ENCODE measurements at regions not wholly inside any gene's neighbourhood (a gene's known extent, or its start where the extent isn't known, plus 50 kb on each side); places are given as distances from the start of the nearest gene placed in this dataset.

DNA sequence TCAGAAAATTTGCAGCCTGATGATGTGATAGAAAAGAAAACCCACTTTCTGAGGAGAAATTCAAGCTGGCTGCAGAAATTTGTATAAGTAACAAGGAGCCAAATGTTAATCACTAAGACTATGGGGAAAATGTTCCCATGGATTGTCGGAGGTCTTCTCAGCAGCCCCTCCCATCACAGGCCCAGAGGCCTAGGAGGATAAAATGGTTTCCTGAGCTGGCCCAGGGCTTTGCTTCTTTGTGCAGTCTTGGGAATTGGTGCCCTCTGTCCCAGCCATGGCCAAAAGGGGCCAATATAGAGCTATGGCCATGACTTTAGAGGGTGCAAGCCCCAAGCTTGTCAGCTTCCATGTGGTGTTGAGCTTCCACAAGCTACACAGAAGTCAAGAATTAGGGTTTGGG lies 335.9 kb downstream of the ATP23 start:
- no CpG with 5 or more reads among the region's 1 CpG for WGBS (ENCODE audit: insufficient coverage)
- H3K27ac ChIP-seq (ENCODE audit: low read depth in 1 of 2, low read length in 2 of 2): no peak overlapping the region
- no peak overlapping the region for H3K4me2 ChIP-seq (replicated peaks; ENCODE audit: extremely low read depth, low read length, poor library complexity, severe bottlenecking)
- Mint-ChIP-seq H3K27me3 (ENCODE audit: low read depth in 3 of 3) (peaks cover 0 to 2% (median 0%) of the 10 kb centered on the region in 3 donors), H3K4me3 (no peak overlapping the region), H3K4me1 (no peaks in the 10 kb centered on the region), H3K27ac (no peak overlapping the region), H3K36me3 (no peaks in the 10 kb centered on the region), H3K9me3 (peaks cover 8 to 23% (median 13%) of the 10 kb centered on the region in 7 donors)
- H4K20me1 ChIP-seq (ENCODE audit: insufficient read depth, low read length): no peaks in the 10 kb centered on the region
- DNase-seq: no peak
- H3K36me3 ChIP-seq (replicated peaks in 1 of 2; ENCODE audit: control insufficient read depth in 1 of 2, insufficient read depth in 2 of 2, low read length in 2 of 2): no peaks in the 10 kb centered on the region
- H2AFZ ChIP-seq (ENCODE audit: insufficient read depth, low read depth, low read length, poor library complexity, severe bottlenecking): no peak overlapping the region
- H3K79me2 ChIP-seq (ENCODE audit: insufficient read depth, low read length): no peaks in the 10 kb centered on the region
- H3K9ac ChIP-seq (ENCODE audit: insufficient read depth, low read length, poor library complexity, severe bottlenecking): no peak overlapping the region
- peaks cover 12 to 18% of the 10 kb centered on the region in 2 donors for H3K9me3 ChIP-seq (replicated peaks in 1 of 2; ENCODE audit: control insufficient read depth in 1 of 2, insufficient read depth in 1 of 2, low read length in 2 of 2)
- no peaks in the 10 kb centered on the region for H3K4me1 ChIP-seq (ENCODE audit: control insufficient read depth in 1 of 2, insufficient read depth in 2 of 2, low read length in 2 of 2)
- no peaks in the 10 kb centered on the region for H3K27me3 ChIP-seq (ENCODE audit: control insufficient read depth in 2 of 2, insufficient read depth in 2 of 2, low read length in 2 of 2)
- TF ChIP-seq CTCF (IDR thresholded peaks at IDR 0.05): no peak
- H3K4me3 ChIP-seq (replicated peaks in 1 of 3; ENCODE audit: low read depth in 2 of 3, low read length in 3 of 3): no peak overlapping the region
- intact Hi-C loops (cut with micrococcal nuclease): no loop called here

DNA sequence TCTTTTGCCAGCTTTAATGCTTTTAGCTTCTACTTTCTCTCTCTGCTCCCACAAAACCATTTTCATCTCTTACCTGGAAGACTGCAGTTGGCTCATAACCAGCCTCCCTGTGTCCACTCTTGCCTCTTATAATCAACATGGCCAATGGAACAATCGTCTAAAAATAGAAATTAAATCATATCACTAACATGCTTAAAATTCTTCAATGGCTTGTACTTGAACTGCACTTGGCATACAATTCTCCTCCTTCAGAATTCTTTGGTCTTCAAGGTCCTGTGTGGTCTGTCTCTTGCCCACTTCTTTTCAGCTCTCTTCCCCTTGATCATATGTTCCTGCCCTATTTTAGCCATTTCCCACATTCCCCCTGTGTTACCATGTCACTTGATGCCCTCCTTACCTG lies 342.2 kb downstream of the ATP23 start:
- H3K36me3 ChIP-seq (replicated peaks in 1 of 2; ENCODE audit: control insufficient read depth in 1 of 2, insufficient read depth in 2 of 2, low read length in 2 of 2): no peaks in the 10 kb centered on the region
- H3K4me3 ChIP-seq (replicated peaks in 1 of 3; ENCODE audit: low read depth in 2 of 3, low read length in 3 of 3): no peak overlapping the region
- no peaks in the 10 kb centered on the region for H3K79me2 ChIP-seq (ENCODE audit: insufficient read depth, low read length)
- H3K9me3 Mint-ChIP-seq: peaks cover 4 to 26% (median 13%) of the 10 kb centered on the region in 7 donors
- no peak overlapping the region for H2AFZ ChIP-seq (ENCODE audit: insufficient read depth, low read depth, low read length, poor library complexity, severe bottlenecking)
- H3K9me3 ChIP-seq (replicated peaks in 1 of 2; ENCODE audit: control insufficient read depth in 1 of 2, insufficient read depth in 1 of 2, low read length in 2 of 2): peaks cover 4 to 5% of the 10 kb centered on the region in 2 donors
- DNase-seq: no peak
- no peak overlapping the region for H3K4me3 Mint-ChIP-seq
- no peak overlapping the region for H3K27ac ChIP-seq (ENCODE audit: low read depth in 1 of 2, low read length in 2 of 2)
- no peaks in the 10 kb centered on the region for H3K4me1 Mint-ChIP-seq
- H3K4me1 ChIP-seq (ENCODE audit: control insufficient read depth in 1 of 2, insufficient read depth in 2 of 2, low read length in 2 of 2): no peaks in the 10 kb centered on the region
- H3K27ac Mint-ChIP-seq: no peak overlapping the region
- no peaks in the 10 kb centered on the region for H3K27me3 ChIP-seq (ENCODE audit: control insufficient read depth in 2 of 2, insufficient read depth in 2 of 2, low read length in 2 of 2)
- no peak overlapping the region for H3K4me2 ChIP-seq (replicated peaks; ENCODE audit: extremely low read depth, low read length, poor library complexity, severe bottlenecking)
- no peak for TF ChIP-seq CTCF (IDR thresholded peaks at IDR 0.05)
- H3K9ac ChIP-seq (ENCODE audit: insufficient read depth, low read length, poor library complexity, severe bottlenecking): no peak overlapping the region
- H3K36me3 Mint-ChIP-seq: no peaks in the 10 kb centered on the region
- intact Hi-C loops (cut with micrococcal nuclease): no loop called here
- no peaks in the 10 kb centered on the region for H4K20me1 ChIP-seq (ENCODE audit: insufficient read depth, low read length)
- H3K27me3 Mint-ChIP-seq (ENCODE audit: low read depth in 3 of 3): peaks cover 0 to 3% (median 2%) of the 10 kb centered on the region in 3 donors
- WGBS (ENCODE audit: insufficient coverage): 100% methylated on average over 1 of the region's 1 CpG

All from CD14-positive monocyte (primary cell).